Astrocyte (in vitro differentiated cells and primary cell): ENCODE measurements at regions not wholly inside any gene's neighbourhood (a gene's known extent, or its start where the extent isn't known, plus 50 kb on each side); places are given as distances from the start of the nearest gene placed in this dataset.

Experiments
- DNase-seq: peaks from one replicate; pipeline ENCODE4 v3.0.0-alpha.2; 2010; ENCODE audit warnings: low read depth
- FAIRE-seq: peaks from 2 replicates; lab custom pipeline; 2011; peaks lifted over from hg19 to GRCh38; lab: Jason Lieb, UNC
- H2AFZ ChIP-seq: 2 replicates; pipeline ENCODE4 v1.6.0; 2012; ENCODE audit warnings: low read depth, low read length, inconsistent platforms
- H3K27ac ChIP-seq: 2 replicates; pipeline ENCODE4 v1.5.1; 2011; ENCODE audit warnings: low read depth, low read length, inconsistent platforms
- H3K27me3 ChIP-seq: 2 replicates; pipeline ENCODE4 v1.6.0; 2011; ENCODE audit warnings: low read length, inconsistent platforms; ENCODE audit not compliant: insufficient read depth
- H3K36me3 ChIP-seq: 2 replicates; pipeline ENCODE4 v1.5.1; 2011; ENCODE audit warnings: low read length, inconsistent platforms; ENCODE audit not compliant: insufficient read depth
- H3K4me1 ChIP-seq: 2 replicates; pipeline ENCODE4 v1.5.1; 2011; ENCODE audit warnings: low read length, inconsistent platforms; ENCODE audit not compliant: insufficient read depth
- H3K4me2 ChIP-seq: 2 replicates; pipeline ENCODE4 v1.6.0; 2012; ENCODE audit warnings: low read length, inconsistent platforms
- H3K4me3 ChIP-seq: 2 replicates; pipeline ENCODE4 v1.5.1; 2011; ENCODE audit warnings: low read depth, mild to moderate bottlenecking, low read length, inconsistent platforms; ENCODE audit not compliant: insufficient read depth
- H3K79me2 ChIP-seq: 2 replicates; pipeline ENCODE4 v1.6.0; 2012; ENCODE audit warnings: mild to moderate bottlenecking, low read length, inconsistent platforms; ENCODE audit not compliant: insufficient read depth
- H3K9ac ChIP-seq: 2 replicates; pipeline ENCODE4 v1.6.0; 2012; ENCODE audit warnings: mild to moderate bottlenecking, low read length, inconsistent platforms
- H3K9me3 ChIP-seq: 2 replicates; pipeline ENCODE4 v1.5.1; 2012; ENCODE audit warnings: low read depth, mild to moderate bottlenecking, low read length, inconsistent platforms; ENCODE audit not compliant: insufficient read depth
- H4K20me1 ChIP-seq: 2 replicates; pipeline ENCODE4 v1.6.0; 2012; ENCODE audit warnings: low read length, inconsistent platforms; ENCODE audit not compliant: insufficient read depth
- H3K27ac Mint-ChIP-seq: one replicate; pipeline ENCODE4 v1.8.0; 2021; ENCODE audit warnings: mild to moderate bottlenecking, mixed read lengths; ENCODE audit not compliant: unreplicated experiment
- H3K27me3 Mint-ChIP-seq: one replicate; pipeline ENCODE4 v1.8.0; 2021; ENCODE audit warnings: low read depth, mixed read lengths; ENCODE audit not compliant: unreplicated experiment
- H3K36me3 Mint-ChIP-seq: one replicate; pipeline ENCODE4 v1.8.0; 2021; ENCODE audit warnings: low read depth, mixed read lengths; ENCODE audit not compliant: unreplicated experiment
- H3K4me1 Mint-ChIP-seq: one replicate; pipeline ENCODE4 v1.8.0; 2021; ENCODE audit warnings: low read depth, mixed read lengths; ENCODE audit not compliant: unreplicated experiment
- H3K4me3 Mint-ChIP-seq: one replicate; pipeline ENCODE4 v1.8.0; 2021; ENCODE audit warnings: mild to moderate bottlenecking, moderate library complexity, mixed read lengths; ENCODE audit not compliant: unreplicated experiment
- H3K9me3 Mint-ChIP-seq: one replicate; pipeline ENCODE4 v1.8.0; 2021; ENCODE audit warnings: mild to moderate bottlenecking, mixed read lengths; ENCODE audit not compliant: unreplicated experiment
- CTCF ChIP-seq: IDR thresholded peaks from 2 replicates; pipeline ENCODE4 v1.5.1; 2011; ENCODE audit warnings: low read depth, mild to moderate bottlenecking, inconsistent platforms, low read length, moderate library complexity; ENCODE audit not compliant: insufficient read depth
- EZH2 ChIP-seq: IDR thresholded peaks from 2 replicates; pipeline ENCODE4 v1.6.1; 2012; ENCODE audit warnings: mild to moderate bottlenecking, low read length, inconsistent platforms; ENCODE audit not compliant: insufficient read depth

DNA sequence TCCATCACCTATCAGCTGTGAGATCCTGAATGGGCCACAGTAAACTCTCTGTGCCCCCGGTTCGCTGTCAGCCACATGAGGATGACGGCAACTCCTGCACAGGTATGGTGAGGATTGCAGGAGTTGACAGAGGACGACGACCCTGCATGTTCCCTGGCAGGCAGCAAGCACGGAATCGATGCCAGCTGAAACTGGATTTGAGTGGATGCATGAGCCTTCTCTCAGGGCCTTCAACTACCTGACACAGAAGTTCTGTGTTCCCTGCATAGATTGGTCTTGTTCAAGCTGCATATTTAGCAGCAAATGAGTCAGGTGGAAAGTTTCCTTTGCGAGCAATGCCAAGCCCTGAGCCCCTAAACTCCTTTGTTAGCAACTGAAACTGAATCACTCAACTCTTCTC, 69.6 kb upstream of the PTCH1 start:
- H3K27ac ChIP-seq = no peak overlapping the region
- Mint-ChIP-seq H3K36me3 (no peaks in the 10 kb centered on the region), H3K4me3 (no peak overlapping the region), H3K4me1 (peaks cover 8% of the 10 kb centered on the region), H3K27me3 (peaks cover 9% of the 10 kb centered on the region), H3K9me3 (peaks cover 2% of the 10 kb centered on the region), H3K27ac (no peak overlapping the region)
- H3K4me1 ChIP-seq = no peaks in the 10 kb centered on the region
- no peak overlapping the region for H2AFZ ChIP-seq
- TF ChIP-seq CTCF (no peak), EZH2 (no peak)
- no peaks in the 10 kb centered on the region for H3K9me3 ChIP-seq
- DNase-seq = no peak
- no peak for FAIRE-seq
- H3K27me3 ChIP-seq = peaks cover 2% of the 10 kb centered on the region
- H3K9ac ChIP-seq = no peak overlapping the region
- no peaks in the 10 kb centered on the region for H4K20me1 ChIP-seq
- no peak overlapping the region for H3K4me3 ChIP-seq
- H3K4me2 ChIP-seq = no peak overlapping the region
- no peaks in the 10 kb centered on the region for H3K36me3 ChIP-seq
- H3K79me2 ChIP-seq = no peaks in the 10 kb centered on the region

DNA sequence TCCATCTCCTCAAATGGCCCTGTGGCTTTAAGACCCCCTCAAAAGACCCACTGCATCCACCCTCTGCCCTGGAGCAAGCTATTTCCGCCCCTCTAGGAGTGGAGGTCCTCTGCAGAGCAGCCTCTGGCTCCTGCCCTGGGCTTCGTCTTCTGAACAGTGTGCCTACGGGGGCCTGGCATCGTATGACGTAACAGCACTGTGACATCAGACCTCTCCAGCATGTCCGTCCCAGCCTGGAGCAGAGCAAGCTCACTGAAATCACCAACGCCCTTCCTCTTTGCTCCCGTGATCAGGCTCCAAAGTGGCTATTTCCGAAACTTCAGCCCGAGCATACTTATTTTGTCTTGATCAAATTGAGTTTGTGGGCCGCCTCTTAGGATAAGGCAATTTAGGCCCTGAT, 69.1 kb upstream of the PTCH1 start:
- no peak for DNase-seq
- no peak for TF ChIP-seq CTCF
- no peak for TF ChIP-seq EZH2
- H3K27me3 Mint-ChIP-seq = peaks cover 9% of the 10 kb centered on the region
- no peaks in the 10 kb centered on the region for H3K36me3 Mint-ChIP-seq
- Histone ChIP-seq H3K4me3 (no peak overlapping the region), H4K20me1 (no peaks in the 10 kb centered on the region), H3K79me2 (no peaks in the 10 kb centered on the region), H3K4me1 (no peaks in the 10 kb centered on the region), H3K9me3 (no peaks in the 10 kb centered on the region), H3K36me3 (no peaks in the 10 kb centered on the region), H3K27ac (no peak overlapping the region), H3K9ac (no peak overlapping the region), H3K4me2 (no peak overlapping the region), H3K27me3 (peaks cover 2% of the 10 kb centered on the region), H2AFZ (no peak overlapping the region)
- H3K9me3 Mint-ChIP-seq = peaks cover 2% of the 10 kb centered on the region
- no peak for FAIRE-seq
- H3K27ac Mint-ChIP-seq = no peak overlapping the region
- no peak overlapping the region for H3K4me3 Mint-ChIP-seq
- H3K4me1 Mint-ChIP-seq = peaks cover 8% of the 10 kb centered on the region

DNA sequence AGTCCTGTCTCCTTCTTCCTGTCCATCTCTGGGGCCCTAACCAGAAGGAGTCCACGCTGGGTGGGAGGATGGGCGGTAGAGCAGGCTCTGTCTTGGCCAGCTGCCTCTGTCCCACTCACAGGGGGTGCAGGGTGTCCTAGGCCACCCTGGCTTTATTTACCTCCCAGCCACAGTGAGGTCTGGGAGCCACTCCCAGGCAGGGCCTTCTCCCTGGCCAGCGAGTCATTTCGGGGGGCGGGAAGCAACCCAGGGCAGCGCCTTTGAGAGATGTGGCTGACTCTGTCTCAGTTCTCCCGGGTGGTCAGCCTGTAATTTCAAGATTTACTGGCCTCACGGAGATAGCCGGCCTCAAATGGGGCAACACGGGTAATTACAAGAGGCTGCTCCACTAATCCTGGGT, 67.4 kb upstream of the PTCH1 start:
- Mint-ChIP-seq H3K27ac (no peak overlapping the region), H3K36me3 (no peaks in the 10 kb centered on the region)
- H4K20me1 ChIP-seq = no peaks in the 10 kb centered on the region

More for the DNA sequence above, 67.4 kb upstream of the PTCH1 start:
- H3K79me2 ChIP-seq = no peaks in the 10 kb centered on the region
- H3K4me1 ChIP-seq = no peaks in the 10 kb centered on the region
- no peak overlapping the region for H3K4me3 ChIP-seq
- H3K27me3 ChIP-seq = no peaks in the 10 kb centered on the region
- H3K9me3 ChIP-seq = no peaks in the 10 kb centered on the region
- Mint-ChIP-seq H3K9me3 (no peaks in the 10 kb centered on the region), H3K27me3 (peaks cover 10% of the 10 kb centered on the region), H3K4me3 (no peak overlapping the region), H3K4me1 (peaks cover 8% of the 10 kb centered on the region)
- DNase-seq (no peak), FAIRE-seq (no peak)
- no peak overlapping the region for H3K9ac ChIP-seq
- no peak overlapping the region for H3K4me2 ChIP-seq
- H3K36me3 ChIP-seq = no peaks in the 10 kb centered on the region
- H3K27ac ChIP-seq = no peak overlapping the region
- TF ChIP-seq CTCF = no peak
- no peak for TF ChIP-seq EZH2
- H2AFZ ChIP-seq = no peak overlapping the region
